SK-N-SH treated with all-trans-retinoic acid at 6 μM for 48 hours (cell line): ENCODE measurements at regions not wholly inside any gene's neighbourhood (a gene's known extent, or its start where the extent isn't known, plus 50 kb on each side); places are given as distances from the start of the nearest gene placed in this dataset.

Experiments used
- ATAC-seq: fragments of 200-7000 bp; cut with Tn5 transposase; 3 replicates; pipeline ENCODE4 v1.9.1; 2020; ENCODE audit warnings: mild to moderate bottlenecking, moderate library complexity
- ARNTL ChIP-seq: fragments of 450-650 bp; formaldehyde crosslinking; IDR thresholded peaks from 2 replicates; pipeline ENCODE4 v1.5.0; 2020; ENCODE audit warnings: low read depth, mild to moderate bottlenecking, moderate library complexity, borderline replicate concordance
- BACH2 ChIP-seq: fragments of 250-450 bp; sonication (Bioruptor Pico); IDR thresholded peaks from 2 replicates; pipeline ENCODE4 v1.9.0; 2021; ENCODE audit warnings: mild to moderate bottlenecking, borderline replicate concordance
- CSDC2 ChIP-seq: fragments of 250-450 bp; sonication (Bioruptor Pico); IDR thresholded peaks from 2 replicates; pipeline ENCODE4 v1.5.0; 2020; ENCODE audit warnings: mild to moderate bottlenecking, moderate library complexity
- ESRRG ChIP-seq: fragments of 250-450 bp; sonication (Bioruptor Pico); IDR thresholded peaks from 2 replicates; pipeline ENCODE4 v1.6.1; 2021; ENCODE audit warnings: mild to moderate bottlenecking
- GLIS3 ChIP-seq: fragments of 250-450 bp; sonication (Bioruptor Pico); IDR thresholded peaks from 2 replicates; pipeline ENCODE4 v1.5.0; 2020; ENCODE audit warnings: mild to moderate bottlenecking, moderate library complexity
- ISL1 ChIP-seq: fragments of 250-450 bp; sonication (Bioruptor Pico); IDR thresholded peaks from 2 replicates; pipeline ENCODE4 v2.1.2; 2022; ENCODE audit warnings: mild to moderate bottlenecking, moderate library complexity
- RARB ChIP-seq: fragments of 250-450 bp; sonication (Bioruptor Pico); IDR thresholded peaks from 2 replicates; pipeline ENCODE4 v1.8.0; 2021; ENCODE audit warnings: mild to moderate bottlenecking, moderate library complexity
- SNAI2 ChIP-seq: fragments of 250-450 bp; sonication (Bioruptor Pico); IDR thresholded peaks from 2 replicates; pipeline ENCODE4 v1.5.0; 2020; ENCODE audit warnings: mild to moderate bottlenecking, moderate library complexity
- TCF4 ChIP-seq: fragments of 250-450 bp; sonication (Bioruptor Pico); IDR thresholded peaks from 2 replicates; pipeline ENCODE4 v1.8.0; 2021; ENCODE audit warnings: mild to moderate bottlenecking, moderate library complexity, borderline replicate concordance
- TOX ChIP-seq: fragments of 250-450 bp; sonication (Bioruptor Pico); IDR thresholded peaks from 2 replicates; pipeline ENCODE4 v1.8.0; 2021; ENCODE audit warnings: mild to moderate bottlenecking, moderate library complexity, borderline replicate concordance
- ZC3H10 ChIP-seq: fragments of 250-450 bp; sonication (Bioruptor Pico); IDR thresholded peaks from 2 replicates; pipeline ENCODE4 v1.5.1; 2021; ENCODE audit warnings: mild to moderate bottlenecking, moderate library complexity
- ZFP30 ChIP-seq: fragments of 450-650 bp; formaldehyde crosslinking; IDR thresholded peaks from 2 replicates; pipeline ENCODE4 v1.5.0; 2022; ENCODE audit warnings: mild to moderate bottlenecking, moderate library complexity
- ZNF565 ChIP-seq: fragments of 450-650 bp; formaldehyde crosslinking; conservative IDR thresholded peaks from 2 replicates; pipeline ENCODE4 v1.5.0; 2020; ENCODE audit warnings: low read depth, mild to moderate bottlenecking, moderate library complexity
- ZNF70 ChIP-seq: fragments of 450-650 bp; formaldehyde crosslinking; IDR thresholded peaks from 2 replicates; pipeline ENCODE4 v1.5.0; 2020; ENCODE audit warnings: mild to moderate bottlenecking, moderate library complexity
- TF ChIP-seq, protein P1 (sequence below): fragments of 250-450 bp; sonication (Bioruptor Pico); IDR thresholded peaks from 2 replicates; pipeline ENCODE4 v1.5.1; 2020; ENCODE audit warnings: low read depth, mild to moderate bottlenecking, moderate library complexity
- TF ChIP-seq, protein P2 (sequence below): fragments of 250-450 bp; sonication (Bioruptor Pico); IDR thresholded peaks from 2 replicates; pipeline ENCODE4 v1.8.0; 2020; ENCODE audit warnings: mild to moderate bottlenecking, moderate library complexity, borderline replicate concordance
- TF ChIP-seq, protein P3 (sequence below): fragments of 250-450 bp; sonication (Bioruptor Pico); IDR thresholded peaks from 2 replicates; pipeline ENCODE4 v1.5.1; 2021; ENCODE audit warnings: mild to moderate bottlenecking, moderate library complexity
- TF ChIP-seq, protein P4 (sequence below): fragments of 250-450 bp; sonication (Bioruptor Pico); IDR thresholded peaks from 2 replicates; pipeline ENCODE4 v1.5.0; 2020; ENCODE audit warnings: mild to moderate bottlenecking, moderate library complexity

DNA sequence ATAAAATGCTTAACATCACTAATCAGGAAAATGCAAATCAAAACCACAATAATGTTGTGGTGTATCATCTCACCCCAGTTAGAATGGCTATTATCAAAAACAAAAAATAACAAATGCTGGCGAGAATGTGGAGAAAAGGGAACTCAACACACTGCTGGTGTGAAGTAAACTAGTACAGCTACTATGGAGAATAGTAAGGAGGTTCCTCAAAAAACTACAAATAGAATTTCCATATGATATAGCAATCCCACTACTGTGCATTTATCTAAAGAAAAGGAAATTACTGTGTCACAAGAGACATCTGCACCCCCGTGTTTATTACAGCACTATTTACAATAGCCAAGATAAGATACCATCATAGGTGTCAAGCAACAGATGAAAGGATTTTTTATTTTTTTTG, 214.5 kb upstream of the RASA1 start:
- no peak for ATAC-seq
- TF ChIP-seq, protein P1, sequence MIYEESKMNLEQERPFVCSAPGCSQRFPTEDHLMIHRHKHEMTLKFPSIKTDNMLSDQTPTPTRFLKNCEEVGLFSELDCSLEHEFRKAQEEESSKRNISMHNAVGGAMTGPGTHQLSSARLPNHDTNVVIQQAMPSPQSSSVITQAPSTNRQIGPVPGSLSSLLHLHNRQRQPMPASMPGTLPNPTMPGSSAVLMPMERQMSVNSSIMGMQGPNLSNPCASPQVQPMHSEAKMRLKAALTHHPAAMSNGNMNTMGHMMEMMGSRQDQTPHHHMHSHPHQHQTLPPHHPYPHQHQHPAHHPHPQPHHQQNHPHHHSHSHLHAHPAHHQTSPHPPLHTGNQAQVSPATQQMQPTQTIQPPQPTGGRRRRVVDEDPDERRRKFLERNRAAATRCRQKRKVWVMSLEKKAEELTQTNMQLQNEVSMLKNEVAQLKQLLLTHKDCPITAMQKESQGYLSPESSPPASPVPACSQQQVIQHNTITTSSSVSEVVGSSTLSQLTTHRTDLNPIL (CRISPR knock-in tag) = no peak
- TF ChIP-seq ZNF70 (CRISPR knock-in tag) = no peak
- no peak for TF ChIP-seq ZC3H10 (CRISPR knock-in tag)
- no peak for TF ChIP-seq GLIS3 (CRISPR knock-in tag)
- TF ChIP-seq TCF4 (CRISPR knock-in tag) = no peak
- TF ChIP-seq, protein P2, sequence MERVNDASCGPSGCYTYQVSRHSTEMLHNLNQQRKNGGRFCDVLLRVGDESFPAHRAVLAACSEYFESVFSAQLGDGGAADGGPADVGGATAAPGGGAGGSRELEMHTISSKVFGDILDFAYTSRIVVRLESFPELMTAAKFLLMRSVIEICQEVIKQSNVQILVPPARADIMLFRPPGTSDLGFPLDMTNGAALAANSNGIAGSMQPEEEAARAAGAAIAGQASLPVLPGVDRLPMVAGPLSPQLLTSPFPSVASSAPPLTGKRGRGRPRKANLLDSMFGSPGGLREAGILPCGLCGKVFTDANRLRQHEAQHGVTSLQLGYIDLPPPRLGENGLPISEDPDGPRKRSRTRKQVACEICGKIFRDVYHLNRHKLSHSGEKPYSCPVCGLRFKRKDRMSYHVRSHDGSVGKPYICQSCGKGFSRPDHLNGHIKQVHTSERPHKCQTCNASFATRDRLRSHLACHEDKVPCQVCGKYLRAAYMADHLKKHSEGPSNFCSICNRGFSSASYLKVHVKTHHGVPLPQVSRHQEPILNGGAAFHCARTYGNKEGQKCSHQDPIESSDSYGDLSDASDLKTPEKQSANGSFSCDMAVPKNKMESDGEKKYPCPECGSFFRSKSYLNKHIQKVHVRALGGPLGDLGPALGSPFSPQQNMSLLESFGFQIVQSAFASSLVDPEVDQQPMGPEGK = no peak
- no peak for TF ChIP-seq RARB (CRISPR knock-in tag)
- TF ChIP-seq ZNF565 = no peak
- no peak for TF ChIP-seq CSDC2 (CRISPR knock-in tag)

DNA sequence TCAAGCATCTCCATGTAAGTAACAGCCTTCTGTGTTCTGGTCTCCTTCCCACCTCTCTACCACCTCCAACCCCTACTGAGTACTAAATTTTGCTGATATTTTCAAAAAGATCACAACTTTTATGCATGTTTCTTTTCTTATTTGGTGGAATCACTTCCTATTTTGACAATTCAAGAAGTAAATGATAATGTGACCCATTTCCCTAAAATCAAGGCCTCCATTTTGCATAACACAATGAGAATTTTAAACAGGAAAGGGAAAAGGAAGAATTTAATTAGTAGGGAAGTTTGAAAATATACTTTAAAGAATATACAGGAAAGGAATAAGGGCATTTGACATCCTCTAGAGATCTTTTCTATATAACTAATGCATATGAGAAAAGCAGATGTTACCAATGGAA, 212.9 kb upstream of the RASA1 start:
- TF ChIP-seq ZNF70 (CRISPR knock-in tag) = no peak
- ATAC-seq = no peak

DNA sequence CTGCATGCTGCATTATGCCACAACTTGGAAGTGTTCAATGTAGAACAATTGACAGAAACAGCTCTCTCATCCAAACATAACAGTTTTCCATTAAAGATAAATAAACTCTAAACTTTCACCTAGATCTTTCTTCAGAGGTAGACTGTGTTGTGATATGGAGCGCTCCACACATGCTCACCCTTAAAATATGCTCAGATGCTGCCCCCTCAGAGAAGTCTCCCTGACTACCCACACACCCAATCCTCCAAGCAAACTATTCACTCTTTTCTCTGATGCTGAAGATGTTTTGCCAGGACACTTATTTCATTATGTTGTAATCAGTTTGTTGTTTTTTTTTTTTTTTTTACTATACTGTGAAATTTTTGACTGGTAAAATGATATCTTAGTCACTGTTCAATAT, 206.6 kb upstream of the RASA1 start:
- TF ChIP-seq ARNTL (CRISPR knock-in tag) = no peak
- no peak for TF ChIP-seq ZFP30
- no peak for TF ChIP-seq ESRRG (CRISPR knock-in tag)
- no peak for TF ChIP-seq BACH2
- no peak for TF ChIP-seq ZNF70 (CRISPR knock-in tag)
- TF ChIP-seq TCF4 (CRISPR knock-in tag) = no peak
- no peak for TF ChIP-seq GLIS3 (CRISPR knock-in tag)
- no peak for ATAC-seq

DNA sequence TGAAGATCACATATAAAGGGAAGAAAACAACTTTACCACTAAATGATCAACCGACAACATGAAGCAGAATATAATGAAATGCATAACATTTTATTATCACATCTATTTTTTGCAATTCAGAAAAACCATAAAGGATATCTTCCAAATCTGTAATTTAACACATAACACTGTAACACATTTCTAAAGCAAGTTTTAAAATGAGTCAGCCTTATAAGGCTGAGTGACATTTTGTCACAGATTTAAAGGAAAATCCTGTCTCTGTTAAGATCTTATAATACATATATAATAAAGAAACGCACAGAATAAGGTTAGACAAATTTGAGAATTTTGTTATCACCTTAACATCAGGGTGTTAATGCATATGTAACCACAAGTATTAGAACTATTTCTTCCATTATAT, 198.4 kb upstream of the RASA1 start:
- TF ChIP-seq ISL1 (no peak), ZNF70 (CRISPR knock-in tag) (no peak), ZNF565 (no peak), ZC3H10 (CRISPR knock-in tag) (no peak), SNAI2 (no peak), ESRRG (CRISPR knock-in tag) (no peak), TCF4 (CRISPR knock-in tag) (no peak), GLIS3 (CRISPR knock-in tag) (no peak), ZFP30 (no peak), TOX (CRISPR knock-in tag) (no peak), RARB (CRISPR knock-in tag) (no peak), CSDC2 (CRISPR knock-in tag) (no peak), BACH2 (no peak)
- TF ChIP-seq, protein P3, sequence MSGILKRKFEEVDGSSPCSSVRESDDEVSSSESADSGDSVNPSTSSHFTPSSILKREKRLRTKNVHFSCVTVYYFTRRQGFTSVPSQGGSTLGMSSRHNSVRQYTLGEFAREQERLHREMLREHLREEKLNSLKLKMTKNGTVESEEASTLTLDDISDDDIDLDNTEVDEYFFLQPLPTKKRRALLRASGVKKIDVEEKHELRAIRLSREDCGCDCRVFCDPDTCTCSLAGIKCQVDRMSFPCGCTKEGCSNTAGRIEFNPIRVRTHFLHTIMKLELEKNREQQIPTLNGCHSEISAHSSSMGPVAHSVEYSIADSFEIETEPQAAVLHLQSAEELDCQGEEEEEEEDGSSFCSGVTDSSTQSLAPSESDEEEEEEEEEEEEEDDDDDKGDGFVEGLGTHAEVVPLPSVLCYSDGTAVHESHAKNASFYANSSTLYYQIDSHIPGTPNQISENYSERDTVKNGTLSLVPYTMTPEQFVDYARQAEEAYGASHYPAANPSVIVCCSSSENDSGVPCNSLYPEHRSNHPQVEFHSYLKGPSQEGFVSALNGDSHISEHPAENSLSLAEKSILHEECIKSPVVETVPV (CRISPR knock-in tag) = no peak
- TF ChIP-seq, protein P2 = no peak
- TF ChIP-seq, protein P4, sequence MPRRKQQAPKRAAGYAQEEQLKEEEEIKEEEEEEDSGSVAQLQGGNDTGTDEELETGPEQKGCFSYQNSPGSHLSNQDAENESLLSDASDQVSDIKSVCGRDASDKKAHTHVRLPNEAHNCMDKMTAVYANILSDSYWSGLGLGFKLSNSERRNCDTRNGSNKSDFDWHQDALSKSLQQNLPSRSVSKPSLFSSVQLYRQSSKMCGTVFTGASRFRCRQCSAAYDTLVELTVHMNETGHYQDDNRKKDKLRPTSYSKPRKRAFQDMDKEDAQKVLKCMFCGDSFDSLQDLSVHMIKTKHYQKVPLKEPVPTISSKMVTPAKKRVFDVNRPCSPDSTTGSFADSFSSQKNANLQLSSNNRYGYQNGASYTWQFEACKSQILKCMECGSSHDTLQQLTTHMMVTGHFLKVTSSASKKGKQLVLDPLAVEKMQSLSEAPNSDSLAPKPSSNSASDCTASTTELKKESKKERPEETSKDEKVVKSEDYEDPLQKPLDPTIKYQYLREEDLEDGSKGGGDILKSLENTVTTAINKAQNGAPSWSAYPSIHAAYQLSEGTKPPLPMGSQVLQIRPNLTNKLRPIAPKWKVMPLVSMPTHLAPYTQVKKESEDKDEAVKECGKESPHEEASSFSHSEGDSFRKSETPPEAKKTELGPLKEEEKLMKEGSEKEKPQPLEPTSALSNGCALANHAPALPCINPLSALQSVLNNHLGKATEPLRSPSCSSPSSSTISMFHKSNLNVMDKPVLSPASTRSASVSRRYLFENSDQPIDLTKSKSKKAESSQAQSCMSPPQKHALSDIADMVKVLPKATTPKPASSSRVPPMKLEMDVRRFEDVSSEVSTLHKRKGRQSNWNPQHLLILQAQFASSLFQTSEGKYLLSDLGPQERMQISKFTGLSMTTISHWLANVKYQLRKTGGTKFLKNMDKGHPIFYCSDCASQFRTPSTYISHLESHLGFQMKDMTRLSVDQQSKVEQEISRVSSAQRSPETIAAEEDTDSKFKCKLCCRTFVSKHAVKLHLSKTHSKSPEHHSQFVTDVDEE (CRISPR knock-in tag) = no peak
- ATAC-seq = no peak
